Kasumi-1 (cell line): ENCODE measurements at regions not wholly inside any gene's neighbourhood (a gene's known extent, or its start where the extent isn't known, plus 50 kb on each side); places are given as distances from the start of the nearest gene placed in this dataset.

Experiments used
- DNase-seq, 2 experiments: peaks; one replicate each; lab custom pipeline; 2025; lab: John Stamatoyannopoulos, UW

DNA sequence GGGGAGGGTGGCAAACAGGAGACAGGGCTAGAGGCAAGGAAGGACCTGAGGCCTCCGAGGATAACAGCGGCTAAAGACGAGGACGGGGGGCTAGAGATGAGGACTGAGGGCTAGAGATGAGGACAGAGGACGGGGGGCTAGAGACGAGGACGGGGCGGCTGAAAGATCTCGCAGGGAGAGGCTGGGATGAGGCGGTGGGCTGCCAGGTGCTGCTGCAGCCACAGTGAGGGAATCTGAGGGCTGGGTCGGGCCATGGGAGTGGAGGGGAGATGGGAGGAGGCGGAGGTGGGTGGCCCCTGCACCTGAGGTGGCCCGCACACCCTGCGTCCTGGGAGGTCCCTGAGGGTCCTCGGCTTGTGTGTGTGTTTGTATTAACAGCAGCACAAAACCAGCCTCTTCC, 350.2 kb upstream of the SALL3 start:
- DNase-seq: no peak

DNA sequence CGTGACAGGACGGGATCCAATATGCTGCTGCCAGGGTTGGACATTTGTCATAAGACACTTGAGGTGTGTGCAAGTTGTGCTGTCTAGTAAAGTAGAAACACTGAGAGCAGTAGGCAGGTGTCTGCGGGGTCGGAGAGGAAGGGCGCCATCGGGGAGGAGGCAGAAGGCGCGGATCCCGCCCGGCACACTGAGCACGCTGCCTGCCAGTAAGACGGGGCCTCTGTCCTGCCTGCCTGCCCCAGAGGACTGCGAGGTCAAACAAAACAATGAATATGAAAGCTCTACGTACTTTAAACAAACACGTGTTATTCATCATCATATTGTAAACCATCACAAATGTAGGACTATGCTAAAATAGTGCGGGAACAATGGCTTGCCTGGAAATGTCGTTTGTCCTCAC, 349.3 kb upstream of the SALL3 start:
- DNase-seq: no peak

DNA sequence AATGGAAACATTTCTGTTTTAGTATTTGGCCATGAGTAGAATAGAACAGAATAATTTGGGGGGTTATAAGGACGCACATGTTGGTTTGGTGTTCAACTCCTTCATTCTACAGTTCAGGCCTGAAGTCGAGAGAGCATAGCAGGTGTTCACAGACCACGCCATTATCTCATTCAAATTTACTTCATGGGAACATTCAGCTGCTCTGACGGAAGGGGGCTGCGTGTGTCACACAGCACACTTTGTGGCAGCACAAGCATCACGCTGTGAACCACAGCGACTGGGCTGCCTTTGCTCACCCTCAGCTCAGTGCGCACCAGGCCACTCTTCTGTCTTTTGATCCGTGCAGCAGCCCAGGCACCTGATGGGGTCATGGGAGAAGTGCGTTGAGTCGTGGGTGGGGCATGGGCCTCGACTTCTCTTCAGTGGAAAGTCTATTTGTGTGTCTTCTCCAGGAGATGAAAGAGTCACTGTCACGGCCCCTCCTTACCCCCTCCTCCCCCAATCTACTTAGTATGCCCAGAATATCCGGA, 348.6 kb upstream of the SALL3 start:
- DNase-seq: no peak

DNA sequence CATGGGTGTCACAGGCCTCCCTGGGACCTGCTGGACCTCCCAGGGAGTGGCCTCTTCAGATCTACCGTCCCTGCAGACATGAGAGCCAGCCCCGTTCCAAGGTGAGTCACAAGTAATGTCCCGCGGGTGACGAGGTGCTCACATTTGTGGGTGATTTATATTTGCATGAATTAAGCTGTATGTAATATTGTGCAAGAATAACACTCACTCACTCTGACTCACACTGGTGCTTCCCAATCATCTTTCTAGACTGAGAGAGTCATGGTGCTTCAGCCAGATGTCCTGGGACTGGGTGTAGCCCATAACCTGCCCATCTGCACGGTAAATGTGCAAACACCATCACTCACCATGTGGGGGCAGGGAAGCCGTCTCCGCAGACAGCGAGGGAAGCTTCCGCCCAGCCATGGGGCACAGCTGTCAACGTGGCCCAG, 347.5 kb upstream of the SALL3 start:
- DNase-seq: no peak

DNA sequence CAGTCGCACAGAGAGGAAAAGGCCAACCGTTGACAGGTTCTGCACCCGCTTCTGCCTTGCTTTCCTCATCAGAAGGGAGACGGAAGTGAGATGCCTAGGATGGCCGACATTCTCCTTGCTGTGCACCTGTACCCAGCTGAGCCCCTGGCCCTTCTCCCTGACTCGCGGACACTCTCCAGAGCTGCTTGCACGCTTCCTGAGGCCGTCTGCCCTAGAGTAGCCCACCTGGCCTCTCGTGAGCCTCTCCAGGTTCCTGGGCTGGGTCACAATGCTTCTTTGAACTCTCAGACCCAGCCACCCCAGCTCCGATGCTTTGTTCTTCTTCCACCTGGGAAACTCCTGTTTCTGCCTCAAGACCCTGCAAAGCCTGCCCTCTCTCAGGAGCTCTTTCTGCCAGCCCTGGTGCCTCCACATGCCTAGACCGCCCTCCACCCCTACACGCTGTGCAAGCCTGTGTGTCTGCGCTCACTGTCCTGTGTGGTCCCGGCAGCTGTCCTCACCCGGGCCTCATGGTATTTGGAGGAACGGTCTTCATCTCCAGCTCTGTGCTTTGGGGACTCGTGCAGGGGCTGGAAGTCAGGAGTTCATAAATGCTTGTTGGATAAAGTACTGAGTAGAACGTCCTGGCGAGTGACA, 345.4 kb upstream of the SALL3 start:
- no peak for DNase-seq

DNA sequence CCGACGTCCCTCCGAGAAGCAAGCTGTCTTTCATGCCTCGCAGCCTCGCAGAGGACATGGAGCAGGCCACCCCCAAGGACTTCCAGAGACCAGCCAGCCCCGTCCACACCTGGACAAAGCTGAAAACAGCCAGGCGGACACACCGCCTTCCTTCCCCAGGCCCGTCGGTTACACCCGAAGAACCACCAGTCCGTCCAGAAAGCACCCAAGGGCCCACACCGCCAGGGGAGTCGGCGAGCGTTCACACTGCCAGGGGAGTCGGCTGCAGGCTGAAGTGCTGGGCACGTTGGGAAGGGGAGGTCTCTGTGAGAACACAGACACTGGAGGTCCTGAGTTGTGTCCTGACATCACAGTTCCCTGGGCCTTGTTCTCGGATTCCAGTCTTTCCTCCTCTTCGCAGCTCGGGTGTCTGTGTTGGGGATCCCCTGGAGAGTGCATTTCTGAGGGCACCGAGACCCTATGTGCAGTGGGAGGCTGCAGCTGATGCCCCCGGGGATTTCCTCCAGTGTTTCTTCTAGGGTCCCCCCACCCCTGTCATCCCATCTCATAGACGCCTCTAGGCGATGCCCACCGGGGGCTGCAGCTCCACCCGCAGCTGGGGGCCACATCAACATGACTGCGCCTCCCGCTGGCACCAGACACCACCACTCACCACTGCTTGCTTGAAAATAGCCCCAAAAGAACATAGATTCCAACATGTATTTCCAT, 344.4 kb upstream of the SALL3 start:
- DNase-seq: no peak

DNA sequence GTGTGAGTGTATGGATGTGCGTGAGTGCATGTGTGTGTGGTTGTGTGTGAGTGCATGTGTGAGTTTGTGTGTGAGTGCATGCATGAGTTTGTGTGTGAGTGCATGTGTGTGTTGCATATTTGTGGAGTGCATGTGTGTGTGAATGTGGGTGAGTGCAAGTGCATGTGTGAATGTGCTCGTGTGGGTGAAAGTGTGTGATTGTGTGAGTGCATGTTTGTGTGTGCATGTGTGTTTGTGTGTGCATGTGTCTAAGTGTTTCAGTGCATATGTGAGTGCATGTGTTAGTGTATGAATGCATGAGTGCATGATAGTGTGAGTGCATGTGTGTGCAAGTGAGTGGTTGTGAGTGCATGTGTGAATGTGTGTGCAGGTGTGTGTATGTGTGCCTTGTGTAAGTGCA, 343.4 kb upstream of the SALL3 start:
- no peak for DNase-seq

DNA sequence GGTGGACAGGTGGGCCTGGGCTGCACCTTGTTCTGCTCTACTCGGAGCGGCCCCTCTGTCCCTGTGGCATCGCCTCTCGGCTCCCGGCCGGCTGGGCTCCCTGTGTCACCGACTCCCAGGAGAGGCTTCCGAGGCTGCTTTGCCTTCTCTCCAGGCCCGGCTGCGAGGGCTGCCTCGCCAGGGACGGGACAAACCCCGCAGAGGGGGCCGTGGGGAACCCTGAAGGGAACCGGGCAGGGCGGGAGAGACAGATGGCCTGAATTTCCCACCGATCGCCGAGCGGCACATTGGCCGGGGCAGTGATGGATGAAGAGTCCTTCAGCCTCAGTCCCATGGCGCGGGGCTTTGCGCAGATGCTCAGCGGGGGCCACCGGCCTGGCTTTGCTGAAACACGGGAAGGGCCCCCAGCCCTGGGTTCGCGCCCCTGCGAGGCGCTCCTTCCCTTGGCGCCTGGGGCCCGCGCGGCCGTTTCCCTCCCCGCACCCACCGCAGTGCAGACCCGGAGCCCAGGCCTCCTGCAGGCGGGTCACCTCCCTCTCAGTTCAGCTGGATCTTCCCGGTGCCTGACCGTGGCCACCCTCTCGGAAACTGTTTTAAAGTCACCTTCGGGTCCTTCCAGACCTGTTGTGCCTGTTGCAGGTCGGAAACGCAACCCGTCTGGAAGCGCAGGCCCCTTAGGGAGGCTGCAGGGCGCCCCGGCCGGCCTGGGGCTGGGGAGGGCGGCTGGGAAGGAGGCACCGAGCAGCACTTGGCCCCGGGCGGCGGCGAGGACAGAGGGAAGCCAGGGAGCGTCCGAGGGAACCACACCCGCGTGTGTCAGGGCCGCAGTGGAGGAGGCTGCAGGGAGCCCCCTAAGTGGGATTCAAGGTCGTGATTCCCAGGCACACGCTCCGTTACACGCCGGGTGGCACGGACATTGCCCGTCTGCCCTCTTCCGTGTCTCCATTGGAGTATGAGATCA, 341.9 kb upstream of the SALL3 start:
- no peak for DNase-seq

DNA sequence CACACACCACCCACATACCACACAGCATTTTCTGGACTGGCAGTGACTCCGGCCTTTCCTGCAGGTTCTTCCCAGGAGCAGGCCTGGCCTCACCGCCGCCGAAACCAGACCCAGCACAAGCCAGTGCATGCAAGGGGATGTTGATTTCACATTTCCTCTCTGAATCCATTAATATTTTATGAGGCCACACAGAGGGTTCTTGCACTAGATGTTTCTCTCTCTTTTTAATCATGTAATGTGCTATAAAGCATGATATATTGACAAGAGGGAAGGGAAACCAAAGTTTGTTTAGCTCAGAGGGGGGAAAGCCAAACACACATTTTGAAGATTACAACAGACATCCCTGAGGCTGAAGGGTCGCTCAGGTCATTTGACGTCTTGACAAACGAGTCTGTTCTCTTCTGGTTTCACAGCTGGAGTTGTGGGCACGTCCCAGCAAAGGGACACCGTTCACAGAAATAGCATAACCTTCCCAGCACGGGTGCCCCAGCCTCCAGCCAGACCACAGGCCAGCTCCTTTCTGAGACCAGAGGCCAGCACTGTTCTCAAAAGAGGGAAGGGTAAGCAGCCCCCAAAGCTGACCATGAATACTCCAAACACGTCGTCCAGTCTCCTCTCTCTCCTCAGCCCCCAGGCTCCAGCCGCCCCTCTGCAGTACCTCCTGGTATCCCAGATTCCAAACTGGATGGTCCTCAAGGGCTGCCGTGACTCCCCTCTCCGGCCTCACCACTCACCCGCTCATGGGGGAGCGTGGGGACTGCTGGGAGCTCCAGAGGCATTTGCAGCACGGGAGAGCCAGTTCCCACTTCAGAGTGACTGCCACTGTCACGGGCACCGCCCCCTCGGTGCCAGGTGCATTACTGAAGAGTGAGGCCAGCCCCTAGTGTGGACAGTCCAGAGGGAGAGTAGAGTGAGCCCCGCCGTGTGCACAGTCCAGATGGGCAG, 340.3 kb upstream of the SALL3 start:
- no peak for DNase-seq

DNA sequence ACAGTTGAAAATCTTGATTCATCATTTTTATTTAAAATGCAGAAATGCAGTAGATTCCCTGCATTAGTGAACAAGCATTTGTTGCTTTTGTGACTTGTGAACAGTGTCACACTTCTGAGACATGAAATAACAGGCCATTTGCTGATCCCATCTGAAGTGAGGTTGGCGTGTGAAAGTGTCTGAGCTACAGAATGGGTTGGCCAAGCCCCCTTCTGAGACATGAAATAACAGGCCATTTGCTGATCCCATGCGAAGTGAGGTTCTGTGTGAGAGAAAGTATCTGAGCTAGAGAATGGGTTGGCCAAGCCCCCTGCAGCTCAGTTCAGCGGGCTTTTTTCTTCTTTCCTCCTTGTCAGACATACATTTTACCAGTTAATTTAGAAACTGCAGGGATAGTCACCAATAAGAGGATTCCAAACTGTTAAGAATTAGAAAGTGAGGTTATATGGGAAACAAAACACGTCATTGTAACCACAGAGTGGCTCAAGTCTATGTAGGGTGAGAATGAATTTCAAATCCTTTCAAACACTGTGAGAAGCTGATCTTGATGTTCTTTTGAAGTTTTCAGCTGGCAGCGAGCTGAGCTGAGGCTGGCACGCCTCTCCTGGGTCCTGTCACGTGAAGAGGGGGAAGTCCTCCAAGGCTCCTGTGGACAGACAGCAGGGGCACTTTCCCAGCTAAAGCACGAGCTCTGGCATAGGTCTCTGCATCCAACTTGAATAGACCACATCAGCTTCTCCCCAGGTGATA, 339.2 kb upstream of the SALL3 start:
- DNase-seq: no peak

DNA sequence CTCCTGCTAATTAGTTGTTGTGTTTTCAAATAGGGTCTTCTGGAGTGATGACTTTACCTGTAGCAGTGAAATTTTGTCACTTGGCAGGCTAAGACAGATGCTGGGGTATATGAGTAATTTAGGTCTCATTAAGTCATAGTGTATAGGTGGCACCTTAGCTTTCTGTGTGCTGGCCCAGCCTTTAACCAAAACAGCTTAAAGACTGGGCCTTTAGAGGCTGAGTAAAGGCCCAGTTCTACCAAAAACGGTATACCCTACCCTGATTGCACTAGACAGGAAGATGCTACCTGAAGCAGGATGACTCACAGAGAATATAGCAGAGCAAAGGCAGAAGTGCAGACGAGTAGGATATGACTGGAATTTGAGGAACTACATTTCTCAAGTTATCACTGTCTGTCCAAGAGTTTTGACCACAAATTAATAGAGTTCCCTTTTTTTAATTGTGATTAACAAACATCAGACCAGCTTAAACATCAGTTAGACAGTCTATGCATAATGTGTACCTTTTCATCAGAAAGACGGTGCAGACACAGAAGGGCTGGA, 337.9 kb upstream of the SALL3 start:
- peak; percentile 93 to 95 for DNase-seq

DNA sequence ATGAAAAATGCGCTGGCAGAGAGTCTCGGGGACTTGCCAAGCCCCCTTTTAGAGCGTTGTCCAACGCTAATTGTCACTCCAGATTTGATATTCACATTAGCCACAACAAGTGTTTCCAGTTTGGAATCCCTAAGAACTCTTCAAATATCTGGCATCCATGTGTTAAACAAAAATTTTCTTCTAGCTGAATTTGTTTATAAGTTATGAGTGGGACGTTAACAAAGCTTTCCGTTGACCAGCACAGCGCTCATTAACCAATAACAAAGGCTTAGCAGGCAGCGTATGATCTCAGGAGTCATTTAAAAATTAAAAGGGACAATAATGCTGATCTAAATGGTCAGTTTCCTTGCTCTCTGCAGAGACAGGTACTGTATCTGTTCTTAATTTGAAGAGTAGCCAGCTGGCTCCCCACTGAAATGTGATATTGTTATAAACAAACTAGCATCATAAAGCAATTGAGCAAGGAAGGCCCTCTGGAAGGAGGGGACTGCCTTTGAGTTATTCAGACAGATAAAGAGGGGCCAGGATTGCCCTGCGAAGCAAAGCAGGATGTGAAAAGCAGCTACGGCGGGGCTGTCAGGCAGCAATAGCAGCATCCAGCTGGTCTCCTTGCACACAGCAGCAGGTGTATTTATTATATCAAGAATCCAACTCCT, 337.2 kb upstream of the SALL3 start:
- peak in 1 of 2 experiments; percentile 59 for DNase-seq

DNA sequence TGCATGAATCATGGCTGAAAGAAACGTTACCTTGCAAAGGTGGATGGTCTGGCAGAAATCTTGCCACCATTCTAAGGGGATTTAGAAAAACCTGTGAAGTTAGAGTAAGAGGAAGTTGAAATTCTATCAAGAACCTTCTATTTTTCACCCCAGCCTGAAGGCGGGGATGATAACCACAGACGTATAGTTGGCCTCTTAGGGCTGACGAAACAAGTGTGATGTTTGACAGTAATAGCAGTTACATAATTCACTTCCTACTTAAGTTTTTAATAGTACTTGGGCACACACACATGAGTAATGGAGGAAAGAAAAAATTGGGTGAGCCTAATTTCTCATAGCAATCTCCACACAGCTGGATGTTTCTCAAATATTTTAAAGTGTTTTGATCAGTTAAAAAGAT, 336.6 kb upstream of the SALL3 start:
- peak; percentile 94 to 95 for DNase-seq

DNA sequence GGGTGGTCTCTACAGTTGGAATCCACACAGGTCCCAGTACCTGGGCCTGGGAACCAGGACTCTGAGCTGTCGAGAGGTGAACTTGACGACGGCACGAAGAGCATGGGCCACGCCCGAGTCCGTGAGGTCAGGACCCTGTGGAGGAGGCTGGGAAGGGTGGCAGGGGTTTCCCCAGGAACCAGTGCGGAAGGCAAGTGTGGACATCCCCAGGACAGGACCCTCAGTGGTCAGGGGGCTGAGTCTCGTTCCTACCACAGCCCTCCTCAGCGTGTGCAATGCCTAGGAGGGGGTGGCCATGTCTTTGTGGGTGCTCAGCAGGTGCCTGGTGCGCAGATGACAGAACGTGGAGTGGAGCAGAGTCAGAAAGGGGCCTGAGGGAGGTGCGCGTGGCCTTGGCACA, 335.6 kb upstream of the SALL3 start:
- no peak for DNase-seq

DNA sequence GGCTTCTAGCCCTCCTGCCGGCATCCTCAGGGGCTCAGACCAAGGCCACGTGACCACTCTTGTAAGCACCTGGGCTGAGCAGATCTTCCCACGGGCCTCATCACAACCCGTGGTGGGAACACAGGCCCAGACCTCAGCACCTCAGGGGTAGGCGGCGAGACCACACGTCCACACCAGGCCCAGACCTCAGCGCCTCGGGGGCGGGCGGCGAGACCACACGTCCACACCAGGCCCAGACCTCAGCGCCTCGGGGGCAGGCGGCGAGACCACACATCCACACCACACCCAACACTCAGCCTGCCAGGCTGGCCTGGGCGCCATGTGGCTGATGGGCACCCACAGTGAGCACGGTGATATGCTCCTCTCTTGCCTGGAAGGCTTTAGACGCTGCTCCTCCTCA, 334.4 kb upstream of the SALL3 start:
- no peak for DNase-seq

DNA sequence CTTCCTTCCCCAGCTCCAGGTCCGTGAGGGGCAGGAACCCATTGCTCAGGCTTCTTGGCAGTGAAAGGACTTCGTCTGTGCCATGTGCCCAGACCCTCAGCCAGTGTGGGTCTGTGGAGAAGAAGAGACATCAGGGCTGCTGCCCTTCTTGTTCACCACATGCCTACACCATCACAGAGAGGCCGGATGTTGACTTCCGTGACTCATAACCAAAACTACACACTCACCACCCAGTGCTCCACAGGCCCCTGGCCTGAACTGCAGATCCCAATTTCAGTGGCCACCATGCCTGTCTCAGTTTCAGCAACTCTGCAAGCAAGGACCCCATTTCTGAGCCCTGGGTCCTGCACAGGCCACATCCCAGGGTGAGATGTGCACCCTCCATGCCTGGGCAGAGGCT, 332.6 kb upstream of the SALL3 start:
- DNase-seq: no peak

DNA sequence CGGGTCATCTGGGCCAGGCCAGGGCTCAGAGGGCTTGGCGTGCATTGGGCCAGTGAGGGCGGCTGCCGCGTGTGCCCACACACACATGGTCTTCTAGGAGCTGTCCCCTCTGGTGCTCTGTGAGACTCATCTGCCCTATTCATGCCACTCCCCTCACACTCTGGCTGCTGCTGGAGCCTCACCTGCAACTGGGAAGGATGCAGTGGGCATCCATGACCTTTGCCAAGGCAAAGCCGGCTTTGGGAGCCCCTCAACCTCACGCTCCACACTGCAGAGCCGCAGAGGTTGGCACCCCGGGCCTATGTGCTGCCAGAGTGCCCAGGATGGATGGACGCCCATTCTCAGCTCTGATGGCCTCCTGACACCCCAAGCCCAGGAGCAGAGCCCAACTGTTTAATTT, 330.2 kb upstream of the SALL3 start:
- no peak for DNase-seq

DNA sequence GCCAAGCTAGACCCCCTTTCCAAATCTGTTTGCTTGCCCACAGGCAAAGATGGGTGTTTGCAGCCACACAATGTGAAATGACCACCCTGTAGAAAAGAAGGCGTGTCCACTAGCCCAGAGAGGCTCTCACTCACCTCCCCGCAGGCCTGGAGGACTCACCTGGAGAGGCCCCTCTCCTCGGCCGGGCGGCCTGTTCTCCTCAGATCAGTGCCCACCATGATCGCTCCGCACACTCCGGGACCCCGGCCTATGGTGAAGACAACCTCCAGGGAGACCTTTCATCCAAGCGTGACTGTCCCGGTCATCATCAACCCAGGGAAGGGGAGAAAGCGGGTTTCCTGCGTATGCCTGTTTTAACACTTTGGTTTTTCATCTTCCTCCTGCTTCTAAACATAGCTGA, 328.7 kb upstream of the SALL3 start:
- no peak for DNase-seq

DNA sequence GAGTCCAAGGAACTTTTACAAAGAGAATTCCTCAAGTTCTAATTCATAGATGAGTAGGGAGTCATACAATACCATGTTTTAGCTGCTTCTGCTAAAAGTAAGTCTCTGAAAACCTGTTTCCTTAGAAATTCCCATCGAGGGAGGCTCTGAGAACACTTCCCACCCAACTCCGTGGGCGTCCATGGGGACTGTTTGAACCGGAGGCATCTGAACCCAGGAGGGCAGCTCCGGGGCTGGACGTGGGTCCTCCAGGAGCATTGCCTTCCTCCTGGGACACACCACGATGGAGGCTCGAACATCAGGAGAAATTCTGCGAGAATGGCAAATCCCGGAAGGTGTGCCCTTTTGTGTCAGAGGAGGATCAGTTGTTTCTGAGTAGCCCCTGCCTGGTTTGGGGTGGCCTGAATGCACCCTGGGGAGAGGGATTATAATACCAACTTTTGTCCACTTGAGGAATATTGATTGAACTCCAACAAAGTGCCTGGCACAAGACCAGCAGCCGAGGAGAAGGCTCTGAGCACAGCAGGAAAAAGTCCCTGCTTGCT, 327.5 kb upstream of the SALL3 start:
- DNase-seq: no peak

DNA sequence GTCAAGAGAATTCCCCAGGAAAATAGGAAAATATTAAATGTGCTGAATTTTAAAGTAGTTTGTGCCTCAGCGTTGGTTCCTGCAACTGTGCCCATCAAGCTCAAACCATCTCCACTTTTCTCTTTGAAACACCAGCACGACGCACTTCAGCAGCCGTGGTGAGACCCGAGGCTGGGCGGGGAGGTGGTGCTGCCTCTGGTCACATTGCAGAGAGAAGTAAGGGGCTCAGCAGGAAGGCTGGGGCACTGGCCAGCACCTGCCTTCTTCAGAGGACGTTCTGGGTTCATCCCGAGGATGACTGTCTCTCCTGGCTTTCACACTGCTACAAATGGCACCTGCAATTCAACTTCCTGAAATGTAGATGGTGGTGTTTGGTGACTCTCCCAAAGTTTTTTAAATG, 323.7 kb upstream of the SALL3 start:
- no peak for DNase-seq
